Lower leg skin (tissue), 3 donors: ENCODE measurements at regions not wholly inside any gene's neighbourhood (a gene's known extent, or its start where the extent isn't known, plus 50 kb on each side); places are given as distances from the start of the nearest gene placed in this dataset.

Experiments used
- CTCF ChIP-seq, 3 donors: fragments of 450-650 bp; IDR thresholded peaks; one replicate each; pipeline ENCODE4 v1.5.1; 2016; ENCODE audit warnings: antibody characterized with exemption in 3 of 3, mild to moderate bottlenecking in 3 of 3, moderate library complexity in 2 of 3
- POLR2A ChIP-seq, 2 donors: fragments of 450-650 bp; IDR thresholded peaks; one replicate each; pipeline ENCODE4 v1.6.1; 2016 to 2017; ENCODE audit warnings: antibody characterized with exemption in 2 of 2, mild to moderate bottlenecking in 1 of 2, moderate library complexity in 1 of 2

- TF ChIP-seq POLR2A (IDR thresholded peaks at IDR 0.05): no peak
- TF ChIP-seq CTCF (IDR thresholded peaks at IDR 0.05): no peak
Observed at GRCh38 chr4:84403656-84404055, 95.4 kb downstream of the NKX6-1 start.
